ENCODE measurements at regions not wholly inside any gene's neighbourhood (a gene's known extent, or its start where the extent isn't known, plus 50 kb on each side); places are given as distances from the start of the nearest gene placed in this dataset.
A peak's percentile ranks its signal among the peaks of the same experiment; 100 is the strongest.

DNA sequence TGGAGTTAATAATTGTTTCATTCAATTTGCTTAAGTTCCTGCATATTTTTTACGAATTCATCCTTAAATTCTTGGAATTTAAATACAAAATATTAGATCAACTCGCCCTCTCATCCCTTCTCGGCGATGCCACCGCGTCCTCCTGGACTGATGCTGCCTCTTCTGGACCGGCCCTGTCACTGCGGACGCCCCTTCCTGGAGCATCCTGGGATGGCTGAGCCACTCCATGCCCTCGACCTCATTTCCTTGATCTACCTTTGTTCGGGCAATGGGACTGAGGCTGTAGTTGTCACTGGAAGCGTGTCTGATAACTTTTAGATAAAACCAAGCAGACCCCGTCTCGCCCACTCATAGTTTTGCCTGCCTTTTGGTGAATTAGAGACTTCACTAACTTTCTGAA lies 283.7 kb downstream of the TEX29 start:
- H3K9me2 ChIP-seq (ENCODE audit: insufficient read depth) = no peaks in the 10 kb centered on the region; the same call in 1 of the 2 replicates
- H3K79me2 ChIP-seq (replicated peaks; ENCODE audit: insufficient read depth) = no peaks in the 10 kb centered on the region
- H2AFZ ChIP-seq = no peak overlapping the region
- H3K4me1 ChIP-seq (ENCODE audit: insufficient read depth) = no peaks in the 10 kb centered on the region
- no peaks in the 10 kb centered on the region for H3F3A ChIP-seq (replicated peaks; ENCODE audit: low read depth)
- Mint-ChIP-seq H3K27me3 (ENCODE audit: insufficient read depth, low read depth, poor library complexity) (peaks cover 3% of the 10 kb centered on the region), H3K27ac (no peak overlapping the region), H3K4me1 (peaks cover 10% of the 10 kb centered on the region), H3K9me3 (peaks cover 3% of the 10 kb centered on the region; the same call in 1 of the 3 replicates), H3K4me3 (no peak overlapping the region), H3K36me3 (ENCODE audit: low read depth) (no peaks in the 10 kb centered on the region)
- H3K27me3 ChIP-seq (ENCODE audit: insufficient read depth) = no peaks in the 10 kb centered on the region
- no peaks in the 10 kb centered on the region for H4K20me1 ChIP-seq (replicated peaks; ENCODE audit: insufficient read depth)
- DNase-seq (ENCODE audit: low spot score) = peak; percentile 20
- no peak overlapping the region for H3K4me3 ChIP-seq
- no peak overlapping the region for H3K27ac ChIP-seq (ENCODE audit: low read depth)
- TF ChIP-seq, protein P1, sequence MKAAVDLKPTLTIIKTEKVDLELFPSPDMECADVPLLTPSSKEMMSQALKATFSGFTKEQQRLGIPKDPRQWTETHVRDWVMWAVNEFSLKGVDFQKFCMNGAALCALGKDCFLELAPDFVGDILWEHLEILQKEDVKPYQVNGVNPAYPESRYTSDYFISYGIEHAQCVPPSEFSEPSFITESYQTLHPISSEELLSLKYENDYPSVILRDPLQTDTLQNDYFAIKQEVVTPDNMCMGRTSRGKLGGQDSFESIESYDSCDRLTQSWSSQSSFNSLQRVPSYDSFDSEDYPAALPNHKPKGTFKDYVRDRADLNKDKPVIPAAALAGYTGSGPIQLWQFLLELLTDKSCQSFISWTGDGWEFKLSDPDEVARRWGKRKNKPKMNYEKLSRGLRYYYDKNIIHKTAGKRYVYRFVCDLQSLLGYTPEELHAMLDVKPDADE (IDR thresholded peaks at IDR 0.05) = no peak
- TF ChIP-seq JUNB (IDR thresholded peaks at IDR 0.05; ENCODE audit: unreplicated experiment) (no peak), EZH2phosphoT487 (IDR thresholded peaks at IDR 0.05; ENCODE audit: unreplicated experiment) (no peak), CTCF (conservative IDR thresholded peaks at IDR 0.05; ENCODE audit: low read depth in 2 of 2) (peak; percentile 51 to 67), NANOG (IDR thresholded peaks at IDR 0.05; ENCODE audit: borderline replicate concordance) (no peak), CREB1 (CRISPR knock-in tag; IDR thresholded peaks at IDR 0.05; ENCODE audit: low read depth) (no peak), ZNF114 (CRISPR knock-in tag; IDR thresholded peaks at IDR 0.05) (no peak)
- TF ChIP-seq, protein P2, sequence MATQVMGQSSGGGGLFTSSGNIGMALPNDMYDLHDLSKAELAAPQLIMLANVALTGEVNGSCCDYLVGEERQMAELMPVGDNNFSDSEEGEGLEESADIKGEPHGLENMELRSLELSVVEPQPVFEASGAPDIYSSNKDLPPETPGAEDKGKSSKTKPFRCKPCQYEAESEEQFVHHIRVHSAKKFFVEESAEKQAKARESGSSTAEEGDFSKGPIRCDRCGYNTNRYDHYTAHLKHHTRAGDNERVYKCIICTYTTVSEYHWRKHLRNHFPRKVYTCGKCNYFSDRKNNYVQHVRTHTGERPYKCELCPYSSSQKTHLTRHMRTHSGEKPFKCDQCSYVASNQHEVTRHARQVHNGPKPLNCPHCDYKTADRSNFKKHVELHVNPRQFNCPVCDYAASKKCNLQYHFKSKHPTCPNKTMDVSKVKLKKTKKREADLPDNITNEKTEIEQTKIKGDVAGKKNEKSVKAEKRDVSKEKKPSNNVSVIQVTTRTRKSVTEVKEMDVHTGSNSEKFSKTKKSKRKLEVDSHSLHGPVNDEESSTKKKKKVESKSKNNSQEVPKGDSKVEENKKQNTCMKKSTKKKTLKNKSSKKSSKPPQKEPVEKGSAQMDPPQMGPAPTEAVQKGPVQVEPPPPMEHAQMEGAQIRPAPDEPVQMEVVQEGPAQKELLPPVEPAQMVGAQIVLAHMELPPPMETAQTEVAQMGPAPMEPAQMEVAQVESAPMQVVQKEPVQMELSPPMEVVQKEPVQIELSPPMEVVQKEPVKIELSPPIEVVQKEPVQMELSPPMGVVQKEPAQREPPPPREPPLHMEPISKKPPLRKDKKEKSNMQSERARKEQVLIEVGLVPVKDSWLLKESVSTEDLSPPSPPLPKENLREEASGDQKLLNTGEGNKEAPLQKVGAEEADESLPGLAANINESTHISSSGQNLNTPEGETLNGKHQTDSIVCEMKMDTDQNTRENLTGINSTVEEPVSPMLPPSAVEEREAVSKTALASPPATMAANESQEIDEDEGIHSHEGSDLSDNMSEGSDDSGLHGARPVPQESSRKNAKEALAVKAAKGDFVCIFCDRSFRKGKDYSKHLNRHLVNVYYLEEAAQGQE (IDR thresholded peaks at IDR 0.05; ENCODE audit: unreplicated experiment) = no peak
- ATAC-seq = peak; percentile 88
- H3K4me2 ChIP-seq = no peak overlapping the region
- H3K36me3 ChIP-seq (ENCODE audit: insufficient read depth) = no peaks in the 10 kb centered on the region

DNA sequence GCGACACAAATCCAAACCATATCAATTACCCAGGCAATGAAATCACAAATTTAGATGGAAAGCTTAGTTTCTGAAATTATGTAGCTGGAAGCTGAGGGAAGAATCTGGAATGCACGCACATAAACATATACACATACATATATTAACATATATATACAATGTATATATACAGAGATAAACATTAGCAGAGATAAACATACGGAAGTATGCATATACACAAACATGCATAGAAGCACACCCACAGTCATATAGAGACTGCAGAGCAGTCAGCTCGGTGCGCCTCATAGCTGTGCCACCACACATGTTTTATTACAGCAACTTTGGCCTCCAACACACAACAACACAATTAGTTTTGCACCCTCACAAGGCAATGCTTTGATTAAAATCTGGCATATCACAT lies 288.1 kb downstream of the TEX29 start:
- Mint-ChIP-seq H3K4me3 (no peak overlapping the region), H3K27ac (no peak overlapping the region), H3K4me1 (peaks cover 5% of the 10 kb centered on the region; the same call in 2 of the 3 replicates), H3K9me3 (peaks cover 3% of the 10 kb centered on the region; the same call in 1 of the 3 replicates), H3K27me3 (ENCODE audit: insufficient read depth, low read depth, poor library complexity) (peaks cover 3% of the 10 kb centered on the region), H3K36me3 (ENCODE audit: low read depth) (no peaks in the 10 kb centered on the region)
- Histone ChIP-seq H2AFZ (no peak overlapping the region), H3K79me2 (replicated peaks; ENCODE audit: insufficient read depth) (no peaks in the 10 kb centered on the region), H3K4me2 (no peak overlapping the region), H3F3A (replicated peaks; ENCODE audit: low read depth) (no peaks in the 10 kb centered on the region), H3K27ac (ENCODE audit: low read depth) (no peak overlapping the region), H3K4me1 (ENCODE audit: insufficient read depth) (no peaks in the 10 kb centered on the region), H3K4me3 (no peak overlapping the region), H3K9me2 (ENCODE audit: insufficient read depth) (no peaks in the 10 kb centered on the region), H3K27me3 (ENCODE audit: insufficient read depth) (no peaks in the 10 kb centered on the region), H3K36me3 (ENCODE audit: insufficient read depth) (no peaks in the 10 kb centered on the region), H4K20me1 (replicated peaks; ENCODE audit: insufficient read depth) (no peaks in the 10 kb centered on the region)
- DNase-seq (ENCODE audit: low spot score) = no peak
- no peak for ATAC-seq
- TF ChIP-seq ZNF462 (CRISPR knock-in tag; IDR thresholded peaks at IDR 0.05) (no peak), CREB1 (CRISPR knock-in tag; IDR thresholded peaks at IDR 0.05; ENCODE audit: low read depth) (no peak)

All from GM23338 (cell line).